Right kidney (tissue), 1 donor: ENCODE measurements at regions not wholly inside any gene's neighbourhood (a gene's known extent, or its start where the extent isn't known, plus 50 kb on each side); places are given as distances from the start of the nearest gene placed in this dataset.

Experiments used
- DNase-seq: peaks from one replicate; pipeline ENCODE4 v3.0.0-alpha.2; 2016

DNA sequence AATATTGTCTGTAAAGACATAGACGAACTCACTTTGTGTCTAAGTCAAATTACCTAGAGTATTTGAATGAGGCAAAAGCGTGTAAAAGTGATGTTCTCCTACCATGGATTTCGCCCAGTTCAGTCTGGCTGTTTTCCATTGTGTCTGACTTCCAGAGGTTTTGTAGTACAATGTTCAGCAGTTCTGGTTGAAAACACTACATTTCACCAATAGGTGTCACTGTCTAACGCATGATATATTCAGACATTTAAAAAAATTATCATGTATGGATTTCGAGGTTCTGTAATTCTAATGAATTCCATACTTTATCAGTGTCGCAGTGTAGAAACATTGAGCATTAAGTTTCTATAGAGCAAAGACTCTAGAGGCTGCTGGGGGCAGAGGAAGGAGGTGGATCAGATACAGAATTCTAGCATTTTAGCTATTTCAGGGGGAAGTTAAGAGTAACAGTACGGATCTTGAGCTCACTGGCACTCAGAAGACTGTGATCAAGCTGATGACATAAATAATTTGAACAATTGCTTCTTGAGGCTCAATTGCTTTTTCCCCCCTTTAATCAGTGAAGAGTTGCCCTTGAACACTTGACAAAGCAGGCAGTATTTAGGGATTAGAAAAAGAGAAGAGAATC, 196.9 kb upstream of the RHOBTB1 start:
- peak; percentile 36 for DNase-seq

- no peak for DNase-seq
These were observed 195.6 kb upstream of the RHOBTB1 start for GRCh38 chr10:61139592-61139953.

DNA sequence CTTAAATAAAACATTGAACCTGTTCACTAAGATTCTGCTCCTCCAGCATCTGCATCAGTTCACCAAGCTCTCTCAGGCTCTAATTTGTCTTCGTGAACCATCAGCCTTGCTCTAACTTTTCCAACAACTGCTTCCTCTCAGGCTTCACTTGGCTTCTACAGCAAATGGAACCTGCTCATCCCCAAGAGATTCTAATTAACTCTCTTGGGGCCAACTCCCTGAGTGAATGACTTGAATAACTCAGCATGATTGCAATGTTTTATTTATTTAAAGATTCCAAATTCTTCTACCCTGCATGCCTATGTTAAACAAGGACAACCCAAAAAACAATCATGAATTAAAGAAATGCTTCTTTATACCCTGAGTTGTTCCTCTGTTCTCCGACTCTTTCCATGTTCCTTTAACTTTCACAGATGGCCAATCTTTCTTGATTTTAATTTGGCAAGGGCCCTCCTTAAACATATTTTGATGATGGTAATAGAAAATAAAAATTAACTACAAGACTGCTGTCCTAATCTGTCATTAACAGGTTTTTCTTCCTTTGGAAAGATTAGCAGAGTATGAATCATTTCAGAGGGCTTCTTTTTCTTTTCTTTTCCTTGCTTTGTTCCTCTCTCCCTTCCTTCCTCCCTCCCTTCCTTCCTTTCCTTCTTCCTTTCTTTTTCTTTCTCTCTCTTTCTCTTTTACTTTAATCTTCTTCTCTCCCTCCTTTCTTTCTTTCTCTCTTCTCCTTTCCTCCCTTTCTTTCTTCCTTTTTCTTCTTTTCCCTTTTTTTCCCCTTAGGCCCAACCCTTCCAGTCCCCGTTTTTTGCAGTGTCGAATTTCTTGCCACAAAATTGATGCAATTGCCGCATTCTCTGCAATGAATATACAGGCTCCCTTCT, 195.0 kb upstream of the RHOBTB1 start:
- no peak for DNase-seq

DNA sequence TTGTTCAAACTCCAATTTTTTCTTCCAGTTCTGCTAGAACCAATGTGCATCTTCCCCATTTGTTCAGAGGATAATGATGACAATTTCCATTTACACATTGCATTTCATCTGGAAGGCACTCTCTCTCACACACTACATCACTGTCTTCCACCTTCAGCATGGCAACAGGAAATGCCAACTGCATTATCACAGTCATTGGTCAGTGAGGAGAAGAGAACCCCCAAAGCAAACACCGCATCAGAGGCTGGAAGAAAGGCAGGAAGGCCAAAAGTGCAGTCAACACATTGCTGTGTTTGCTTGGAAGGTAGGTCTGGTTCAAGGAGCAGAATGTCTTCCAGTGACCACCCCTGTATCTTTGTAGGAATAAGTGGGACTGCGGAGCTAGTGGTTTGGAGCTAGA, 192.2 kb upstream of the RHOBTB1 start:
- DNase-seq = no peak

DNA sequence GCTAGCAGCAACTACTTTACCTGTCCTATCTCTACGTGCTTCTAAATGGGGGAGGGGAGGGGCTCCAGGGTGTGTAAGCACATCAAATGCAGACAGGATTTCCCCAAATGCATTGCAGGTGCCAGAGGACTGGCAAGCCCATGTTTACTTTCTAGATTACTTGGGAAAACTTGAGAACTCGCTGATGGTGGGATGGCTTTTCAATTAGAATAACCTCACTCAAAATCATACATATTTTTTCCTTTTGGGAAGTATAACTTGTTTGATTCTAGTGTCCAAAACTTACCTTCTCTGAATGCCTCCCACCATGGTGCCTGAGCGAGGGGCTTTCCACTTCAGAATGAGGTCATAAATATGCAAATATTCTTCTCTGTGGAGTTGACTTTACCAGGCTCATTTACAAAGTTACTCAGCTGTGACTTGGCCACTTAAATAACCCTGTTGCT, 191.3 kb upstream of the RHOBTB1 start:
- no peak for DNase-seq

DNA sequence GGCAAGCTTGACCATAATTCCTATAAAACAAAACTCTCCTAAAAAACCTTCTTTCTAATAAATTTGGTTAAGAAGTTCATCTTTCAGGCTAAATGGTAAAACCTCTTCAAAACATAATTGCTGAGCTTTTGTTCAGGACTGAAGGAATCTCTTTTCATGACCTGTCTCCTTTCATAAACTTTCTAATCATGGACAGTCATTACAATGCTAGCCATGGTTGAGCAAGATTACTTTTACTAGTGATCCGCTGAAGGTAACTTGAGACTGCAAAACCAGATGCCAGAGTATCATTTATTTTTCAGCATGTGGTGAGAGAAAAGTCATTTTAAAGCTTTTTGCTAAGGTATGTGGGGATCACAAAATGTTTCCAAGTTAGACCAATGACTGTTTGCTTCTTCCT, 186.4 kb upstream of the RHOBTB1 start:
- no peak for DNase-seq

- DNase-seq = no peak
These were observed 184.2 kb upstream of the RHOBTB1 start for GRCh38 chr10:61128196-61128595.

GRCh38 chr10:61125560-61126170, 181.7 kb upstream of the RHOBTB1 start:
- DNase-seq = no peak

DNA sequence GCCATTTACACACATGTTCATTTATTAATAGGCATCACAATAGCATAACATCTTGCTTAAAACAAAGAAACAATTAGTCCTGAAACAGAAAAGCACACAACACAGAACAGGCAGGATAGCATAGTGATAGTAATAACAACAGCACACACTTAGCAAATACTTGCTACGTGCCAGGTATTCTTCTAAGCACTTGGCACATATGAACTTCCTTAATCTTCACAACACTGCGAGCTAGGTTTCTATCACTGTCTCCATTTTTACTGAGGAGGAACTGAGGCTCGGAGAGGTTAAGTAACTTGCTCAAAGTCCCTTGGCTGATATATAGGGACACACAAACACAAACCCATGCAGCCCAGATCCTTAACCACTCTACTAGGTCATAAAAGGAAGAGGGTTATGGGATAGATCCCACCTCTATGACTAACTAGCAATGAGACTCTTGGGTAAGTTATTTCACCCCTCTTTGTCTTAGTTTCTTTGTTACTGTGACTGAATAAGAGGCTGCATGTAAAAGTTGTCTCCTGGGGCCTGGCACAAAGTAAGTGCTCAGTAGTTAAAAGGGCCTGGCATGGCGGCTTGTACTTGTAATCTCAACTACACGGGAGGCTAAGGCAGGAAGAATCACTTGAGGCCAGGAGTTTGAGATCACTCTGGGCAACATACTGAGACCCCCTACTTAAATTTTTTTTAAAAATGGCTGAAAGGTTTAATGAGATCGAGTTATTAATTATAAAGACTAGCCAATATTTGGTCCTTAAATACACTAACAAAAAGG, 181.0 kb upstream of the RHOBTB1 start:
- no peak for DNase-seq

GRCh38 chr10:61120805-61121204, 176.8 kb upstream of the RHOBTB1 start:
- no peak for DNase-seq

DNA sequence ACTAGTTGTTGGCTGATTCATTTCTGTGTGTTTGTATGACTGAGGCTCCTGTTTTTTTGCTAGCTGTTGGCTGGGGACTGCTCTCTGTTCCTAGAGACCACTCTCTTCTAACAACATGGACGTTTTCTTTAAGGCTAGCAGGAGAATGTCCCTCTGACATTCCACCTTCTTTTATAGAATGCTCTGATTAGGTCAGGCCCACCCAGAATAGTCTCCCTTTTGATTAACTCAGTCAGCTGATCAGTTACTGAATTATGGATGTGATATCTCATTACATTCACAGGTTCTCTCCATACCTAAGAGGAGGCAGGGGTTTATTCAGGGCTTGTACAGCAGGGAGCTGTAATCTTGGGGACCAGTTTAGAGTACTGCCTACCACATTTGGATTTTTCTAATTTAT, 175.6 kb upstream of the RHOBTB1 start:
- DNase-seq = no peak

DNA sequence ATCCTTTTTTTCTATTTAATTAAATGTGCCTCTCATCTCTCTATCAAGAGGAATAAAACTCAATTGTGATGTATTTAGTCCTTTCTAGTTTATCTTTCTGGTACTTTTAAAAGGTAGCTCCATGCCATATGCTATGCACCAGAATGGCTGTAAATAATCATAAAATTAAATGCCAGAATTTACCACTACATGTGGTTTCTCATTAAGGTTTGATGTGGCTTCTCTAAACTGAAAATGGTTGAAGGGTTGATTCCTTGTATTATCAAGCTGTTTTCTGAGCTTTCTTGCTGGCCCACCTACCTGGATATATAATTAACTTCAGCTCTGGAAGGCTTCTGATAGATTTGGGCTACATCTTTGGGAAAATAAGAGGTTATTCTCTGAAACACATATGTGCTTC, 171.9 kb upstream of the RHOBTB1 start:
- DNase-seq = no peak

DNA sequence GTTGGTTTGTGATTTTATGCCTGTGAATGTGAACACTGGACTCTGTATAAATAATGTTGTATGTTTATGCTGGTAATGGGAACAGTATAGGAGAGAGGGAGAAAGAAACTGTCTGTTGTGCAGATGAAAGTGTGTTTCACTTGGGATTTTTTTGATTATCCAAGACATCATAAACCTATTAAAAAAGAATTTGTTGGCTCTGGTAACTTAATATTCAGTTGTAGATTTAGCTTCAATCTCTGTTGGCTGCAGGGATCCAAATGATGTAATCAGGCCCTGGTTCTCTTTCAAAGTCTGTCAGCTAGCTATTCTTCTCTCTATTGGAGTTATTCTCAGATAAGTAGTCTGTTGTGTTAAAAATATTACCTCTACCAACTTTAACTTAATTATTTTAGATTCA, 168.8 kb upstream of the RHOBTB1 start:
- DNase-seq = no peak

GRCh38 chr10:61110936-61111335, 167.0 kb upstream of the RHOBTB1 start:
- DNase-seq = no peak

- DNase-seq = no peak
These were observed 166.3 kb upstream of the RHOBTB1 start for GRCh38 chr10:61110188-61110844.

DNA sequence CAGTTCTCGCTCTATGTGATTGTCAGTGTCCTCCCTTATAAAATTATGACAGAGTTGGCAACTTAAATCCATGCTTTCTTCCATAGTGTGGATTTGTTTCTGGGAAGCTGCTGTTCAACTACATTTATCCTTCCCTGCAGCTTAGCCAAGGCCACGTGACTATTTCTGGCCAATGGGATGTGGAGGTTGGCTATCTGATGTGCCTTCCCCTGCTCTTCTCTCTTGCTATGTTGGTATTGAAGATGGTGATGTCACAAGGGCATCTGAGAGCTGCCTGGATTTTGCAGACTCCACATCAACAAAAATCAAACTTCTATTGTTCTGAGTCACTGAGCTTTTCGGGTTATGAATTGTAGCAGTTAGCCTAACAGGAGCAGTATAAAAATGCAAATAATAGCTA, 164.9 kb upstream of the RHOBTB1 start:
- DNase-seq = no peak

GRCh38 chr10:61100887-61101286, 156.9 kb upstream of the RHOBTB1 start:
- no peak for DNase-seq

DNA sequence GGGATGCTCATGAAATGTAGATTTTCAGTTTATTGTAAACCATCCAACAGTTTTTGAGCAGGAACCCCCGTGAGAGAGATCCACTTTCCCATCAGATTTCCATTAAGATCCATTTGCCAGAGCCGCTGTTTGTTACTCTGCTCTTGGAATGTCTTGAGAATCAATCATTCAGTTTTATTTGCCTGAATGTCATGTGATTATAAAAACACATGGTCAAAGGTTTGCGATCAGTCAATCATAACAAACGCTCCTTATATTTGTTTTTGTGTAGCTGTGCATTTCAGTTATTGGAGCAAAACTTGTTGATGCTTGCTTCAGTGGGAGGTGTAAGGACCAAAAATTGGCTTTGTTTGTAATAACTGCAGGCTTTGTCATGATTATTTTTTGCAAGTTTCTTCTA, 155.8 kb upstream of the RHOBTB1 start:
- DNase-seq = no peak

- no peak for DNase-seq
These were observed 155.0 kb upstream of the RHOBTB1 start for GRCh38 chr10:61098966-61099365.

- DNase-seq = no peak
These were observed 153.0 kb upstream of the RHOBTB1 start for GRCh38 chr10:61097026-61097425.

GRCh38 chr10:61096056-61096455, 152.1 kb upstream of the RHOBTB1 start:
- no peak for DNase-seq

DNA sequence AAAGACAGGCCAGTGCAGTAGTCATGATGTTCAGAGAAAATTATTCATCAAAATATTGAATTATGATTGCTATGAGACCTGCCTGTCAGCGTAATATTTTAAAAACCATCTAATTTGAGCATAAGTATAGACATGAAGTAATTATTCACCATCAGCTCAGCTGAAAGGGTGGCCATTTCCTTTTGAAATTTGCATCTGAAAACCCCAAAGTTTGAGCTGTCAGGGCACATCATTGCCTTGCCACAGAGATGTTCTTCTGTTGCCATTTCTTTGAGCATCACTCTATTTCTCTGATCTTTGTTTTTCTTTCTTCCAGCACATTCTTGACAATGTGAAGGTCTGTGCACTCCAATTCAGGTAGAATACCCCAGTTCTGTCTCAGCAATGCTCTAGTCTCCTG, 147.5 kb upstream of the RHOBTB1 start:
- DNase-seq = no peak
